Prostate gland (tissue), 2 donors: ENCODE measurements at regions not wholly inside any gene's neighbourhood (a gene's known extent, or its start where the extent isn't known, plus 50 kb on each side); places are given as distances from the start of the nearest gene placed in this dataset.

Source experiments
- POLR2AphosphoS5 ChIP-seq: sonication (generic); formaldehyde crosslinking; IDR thresholded peaks from one replicate; pipeline ENCODE4 v1.6.1; 2017; ENCODE audit warnings: antibody characterized with exemption
- TF ChIP-seq, protein P1 (sequence below), 4 experiments: fragments of 200-600 bp in 2 of 4; fragments of 450-650 bp in 2 of 4; sonication (generic) in 2 of 4; IDR thresholded peaks; 1 replicate in 3 of 4; 2 replicates in 1 of 4; pipeline ENCODE4 v1.5.1; 2016 to 2019; ENCODE audit warnings: antibody characterized with exemption in 4 of 4, mild to moderate bottlenecking in 2 of 4, moderate library complexity in 2 of 4

DNA sequence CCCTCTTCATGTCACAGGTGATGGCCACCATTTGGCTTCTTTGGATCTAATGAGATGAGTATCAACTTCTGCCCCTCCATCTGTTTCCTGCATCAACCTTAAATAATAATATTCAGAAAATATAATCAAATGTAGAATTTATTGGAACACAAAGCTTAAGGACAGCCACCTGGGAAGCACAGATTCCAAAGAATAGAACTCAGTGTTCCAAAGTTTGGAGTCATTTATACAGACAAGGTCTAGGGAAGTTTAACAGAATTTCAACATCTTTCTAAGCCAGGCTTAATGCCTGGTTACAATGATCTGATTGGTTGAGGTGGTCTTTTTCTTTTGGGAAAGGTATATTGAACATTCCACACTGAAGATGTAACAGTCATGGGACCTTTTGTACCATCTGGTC lies 218.0 kb upstream of the PIEZO2 start:
- TF ChIP-seq, protein P1, sequence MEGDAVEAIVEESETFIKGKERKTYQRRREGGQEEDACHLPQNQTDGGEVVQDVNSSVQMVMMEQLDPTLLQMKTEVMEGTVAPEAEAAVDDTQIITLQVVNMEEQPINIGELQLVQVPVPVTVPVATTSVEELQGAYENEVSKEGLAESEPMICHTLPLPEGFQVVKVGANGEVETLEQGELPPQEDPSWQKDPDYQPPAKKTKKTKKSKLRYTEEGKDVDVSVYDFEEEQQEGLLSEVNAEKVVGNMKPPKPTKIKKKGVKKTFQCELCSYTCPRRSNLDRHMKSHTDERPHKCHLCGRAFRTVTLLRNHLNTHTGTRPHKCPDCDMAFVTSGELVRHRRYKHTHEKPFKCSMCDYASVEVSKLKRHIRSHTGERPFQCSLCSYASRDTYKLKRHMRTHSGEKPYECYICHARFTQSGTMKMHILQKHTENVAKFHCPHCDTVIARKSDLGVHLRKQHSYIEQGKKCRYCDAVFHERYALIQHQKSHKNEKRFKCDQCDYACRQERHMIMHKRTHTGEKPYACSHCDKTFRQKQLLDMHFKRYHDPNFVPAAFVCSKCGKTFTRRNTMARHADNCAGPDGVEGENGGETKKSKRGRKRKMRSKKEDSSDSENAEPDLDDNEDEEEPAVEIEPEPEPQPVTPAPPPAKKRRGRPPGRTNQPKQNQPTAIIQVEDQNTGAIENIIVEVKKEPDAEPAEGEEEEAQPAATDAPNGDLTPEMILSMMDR (IDR thresholded peaks at IDR 0.05): no peak
- no peak for TF ChIP-seq POLR2AphosphoS5
